PC-9 (cell line): ENCODE measurements at regions not wholly inside any gene's neighbourhood (a gene's known extent, or its start where the extent isn't known, plus 50 kb on each side); places are given as distances from the start of the nearest gene placed in this dataset.

ENCODE experiments used
- BruUV-seq: library from RNA; stranded (reverse); fragments of 400-500 nt; replicated peaks from 2 replicates; lab custom pipeline; 2021; lab: Mats Ljungman, UMichigan
- CTCF ChIA-PET: fragments of 300-600 bp; sonication (Branson Sonifier 250); formaldehyde crosslinking; loops from one replicate; lab custom pipeline; 2022; ENCODE audit warnings: antibody characterized with exemption; lab: Charles Lee
- POLR2A ChIA-PET: fragments of 300-600 bp; sonication (Branson Sonifier 250); formaldehyde crosslinking; loops from one replicate; lab custom pipeline; 2022; ENCODE audit warnings: antibody characterized with exemption; ENCODE audit not compliant: unreplicated experiment; lab: Charles Lee
- DNase-seq, 2 experiments: peaks; one replicate each; pipeline versions ENCODE4 v3.0.0 to v3.0.0-alpha.2; 2015 to 2022; ENCODE audit warnings: mixed read lengths in 1 of 2
- H2AFZ ChIP-seq: fragments of 200-600 bp; sonication (generic); 2 replicates; pipeline ENCODE4 v1.8.1; 2017; ENCODE audit warnings: antibody characterized with exemption
- H3F3A ChIP-seq: fragments of 200-600 bp; sonication (generic); 2 replicates; pipeline ENCODE4 v1.8.1; 2017; ENCODE audit warnings: antibody characterized with exemption, mild to moderate bottlenecking, low read depth; ENCODE audit not compliant: insufficient read depth
- H3K27ac ChIP-seq: fragments of 200-600 bp; sonication (generic); 2 replicates; pipeline ENCODE4 v1.6.1; 2016; ENCODE audit warnings: mixed run types
- H3K27me3 ChIP-seq: fragments of 200-600 bp; sonication (generic); 2 replicates; pipeline ENCODE4 v1.6.1; 2016; ENCODE audit warnings: low read depth, mixed run types; ENCODE audit not compliant: insufficient read depth
- H3K36me3 ChIP-seq: fragments of 200-600 bp; sonication (generic); 2 replicates; pipeline ENCODE4 v1.6.1; 2016; ENCODE audit warnings: low read depth, mixed run types
- H3K4me1 ChIP-seq: fragments of 200-600 bp; sonication (generic); replicated peaks from 2 replicates; pipeline ENCODE4 v1.6.1; 2016; ENCODE audit warnings: mixed run types; ENCODE audit not compliant: insufficient read depth
- H3K4me2 ChIP-seq: fragments of 200-600 bp; sonication (generic); 2 replicates; pipeline ENCODE4 v1.6.1; 2017; ENCODE audit warnings: mixed run types
- H3K4me3 ChIP-seq: fragments of 200-600 bp; sonication (generic); 2 replicates; pipeline ENCODE4 v1.6.1; 2016; ENCODE audit warnings: mixed run types
- H3K79me2 ChIP-seq: fragments of 200-600 bp; sonication (generic); 2 replicates; pipeline ENCODE4 v1.6.1; 2017; ENCODE audit warnings: low read depth, mixed run types
- H3K9me2 ChIP-seq: fragments of 200-600 bp; sonication (generic); 2 replicates; pipeline ENCODE4 v1.8.1; 2017; ENCODE audit warnings: mild to moderate bottlenecking; ENCODE audit not compliant: insufficient read depth
- H3K9me3 ChIP-seq: fragments of 200-600 bp; sonication (generic); 2 replicates; pipeline ENCODE4 v1.8.1; 2016; ENCODE audit warnings: low read depth; ENCODE audit not compliant: insufficient read depth
- H4K20me1 ChIP-seq: fragments of 200-600 bp; sonication (generic); 2 replicates; pipeline ENCODE4 v1.8.1; 2017; ENCODE audit not compliant: insufficient read depth
- EZH2 ChIP-seq: fragments of 200-600 bp; sonication (generic); IDR thresholded peaks from 2 replicates; pipeline ENCODE4 v1.8.0; 2017; ENCODE audit warnings: antibody characterized with exemption, low read depth
- intact Hi-C: fragments of 100-400 bp; cut with micrococcal nuclease; formaldehyde crosslinking; loops from one replicate; pipeline ENCODE4 v1.10.0; 2022; ENCODE audit not compliant: unreplicated experiment
- TF ChIP-seq, protein P1 (sequence below): fragments of 200-600 bp; sonication (generic); conservative IDR thresholded peaks from 2 replicates; pipeline ENCODE4 v1.6.1; 2017; ENCODE audit warnings: mixed run types, antibody characterized with exemption, mild to moderate bottlenecking, moderate library complexity

- TF ChIP-seq, protein P1, sequence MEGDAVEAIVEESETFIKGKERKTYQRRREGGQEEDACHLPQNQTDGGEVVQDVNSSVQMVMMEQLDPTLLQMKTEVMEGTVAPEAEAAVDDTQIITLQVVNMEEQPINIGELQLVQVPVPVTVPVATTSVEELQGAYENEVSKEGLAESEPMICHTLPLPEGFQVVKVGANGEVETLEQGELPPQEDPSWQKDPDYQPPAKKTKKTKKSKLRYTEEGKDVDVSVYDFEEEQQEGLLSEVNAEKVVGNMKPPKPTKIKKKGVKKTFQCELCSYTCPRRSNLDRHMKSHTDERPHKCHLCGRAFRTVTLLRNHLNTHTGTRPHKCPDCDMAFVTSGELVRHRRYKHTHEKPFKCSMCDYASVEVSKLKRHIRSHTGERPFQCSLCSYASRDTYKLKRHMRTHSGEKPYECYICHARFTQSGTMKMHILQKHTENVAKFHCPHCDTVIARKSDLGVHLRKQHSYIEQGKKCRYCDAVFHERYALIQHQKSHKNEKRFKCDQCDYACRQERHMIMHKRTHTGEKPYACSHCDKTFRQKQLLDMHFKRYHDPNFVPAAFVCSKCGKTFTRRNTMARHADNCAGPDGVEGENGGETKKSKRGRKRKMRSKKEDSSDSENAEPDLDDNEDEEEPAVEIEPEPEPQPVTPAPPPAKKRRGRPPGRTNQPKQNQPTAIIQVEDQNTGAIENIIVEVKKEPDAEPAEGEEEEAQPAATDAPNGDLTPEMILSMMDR: no peak
- TF ChIP-seq EZH2: no peak
- no TSS peak for BruUV-seq
- no peak for DNase-seq
- intact Hi-C loops: no loop called here
- no peaks in the 10 kb centered on the region for H3K79me2 ChIP-seq
- no peaks in the 10 kb centered on the region for H4K20me1 ChIP-seq
- POLR2A ChIA-PET: no interaction called here
- no peaks in the 10 kb centered on the region for H3K9me3 ChIP-seq
- no peak overlapping the region for H3K27ac ChIP-seq
- H2AFZ ChIP-seq: no peak overlapping the region
- no peaks in the 10 kb centered on the region for H3K9me2 ChIP-seq
- H3K36me3 ChIP-seq: no peaks in the 10 kb centered on the region
- H3K4me3 ChIP-seq: no peak overlapping the region
- no peaks in the 10 kb centered on the region for H3K27me3 ChIP-seq
- H3K4me1 ChIP-seq: no peaks in the 10 kb centered on the region
- H3F3A ChIP-seq: no peaks in the 10 kb centered on the region
- CTCF ChIA-PET: no interaction called here
- H3K4me2 ChIP-seq: no peak overlapping the region
Observed at GRCh38 chr6:44538807-44539201, 151.3 kb downstream of the CDC5L start.

DNA sequence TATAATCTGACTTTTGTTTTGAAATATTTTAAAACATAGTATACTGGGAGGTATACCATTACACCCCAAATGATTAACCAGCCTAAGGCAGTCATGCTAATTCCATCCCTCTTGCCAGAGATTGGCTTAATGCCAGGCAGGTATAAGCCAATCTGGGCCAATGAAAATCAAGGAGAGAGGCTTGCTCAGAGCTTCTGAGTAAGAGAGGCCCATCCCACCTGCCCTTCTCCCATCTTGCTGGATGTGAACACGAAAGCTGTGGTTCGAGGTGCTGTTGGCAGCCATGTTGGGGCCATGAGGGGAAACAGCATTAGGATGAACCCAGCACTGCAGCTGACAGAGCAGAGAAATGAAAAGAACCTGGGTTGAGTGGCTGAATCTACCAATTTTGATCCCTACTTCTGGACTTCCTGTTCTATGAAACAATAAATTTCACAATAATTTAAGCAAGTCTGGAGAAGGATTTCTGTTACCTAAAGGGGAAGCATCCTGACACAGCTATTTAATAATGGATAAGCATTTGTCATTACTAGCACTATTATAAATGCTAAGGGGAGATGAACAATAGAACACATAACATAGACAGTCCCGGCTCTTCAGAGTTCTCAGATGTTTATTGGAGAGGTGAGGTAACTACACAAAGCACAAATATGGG is 152.3 kb downstream of the CDC5L start:
- Histone ChIP-seq H3K9me2 (no peaks in the 10 kb centered on the region), H3K27ac (no peak overlapping the region), H2AFZ (no peak overlapping the region), H3K79me2 (no peaks in the 10 kb centered on the region), H3K4me1 (no peaks in the 10 kb centered on the region), H3K36me3 (no peaks in the 10 kb centered on the region), H3F3A (no peaks in the 10 kb centered on the region), H3K27me3 (peaks cover 5% of the 10 kb centered on the region; the same call in 1 of the 2 replicates), H4K20me1 (no peaks in the 10 kb centered on the region), H3K4me3 (no peak overlapping the region), H3K4me2 (no peak overlapping the region), H3K9me3 (no peaks in the 10 kb centered on the region)
- intact Hi-C loops: no loop called here
- ChIA-PET POLR2A (interaction anchor here (0.6 kb wide), 1 partner anchor 406 kb away, joined by 4 read pairs; no protein-coding TSS in a partner anchor), CTCF (no interaction called here)
- DNase-seq: no peak
- no TSS peak for BruUV-seq
- no peak for TF ChIP-seq EZH2
- TF ChIP-seq, protein P1: no peak

- ChIA-PET POLR2A (no interaction called here), CTCF (no interaction called here)
- Histone ChIP-seq H4K20me1 (no peaks in the 10 kb centered on the region), H2AFZ (no peak overlapping the region), H3K4me1 (no peaks in the 10 kb centered on the region), H3K4me2 (no peak overlapping the region), H3K36me3 (no peaks in the 10 kb centered on the region), H3K9me2 (no peaks in the 10 kb centered on the region), H3K27me3 (peaks cover 5% of the 10 kb centered on the region; the same call in 1 of the 2 replicates), H3K9me3 (no peaks in the 10 kb centered on the region), H3F3A (no peaks in the 10 kb centered on the region), H3K79me2 (no peaks in the 10 kb centered on the region), H3K27ac (no peak overlapping the region), H3K4me3 (no peak overlapping the region)
- intact Hi-C loops: no loop called here
- no peak for TF ChIP-seq EZH2
- TF ChIP-seq, protein P1: no peak
- no TSS peak for BruUV-seq
- no peak for DNase-seq
Observed at GRCh38 chr6:44540881-44541280, 153.4 kb downstream of the CDC5L start.
